H9 (cell line): ENCODE measurements at regions not wholly inside any gene's neighbourhood (a gene's known extent, or its start where the extent isn't known, plus 50 kb on each side); places are given as distances from the start of the nearest gene placed in this dataset.

ENCODE experiments used
- DNase-seq: peaks from one replicate; pipeline ENCODE4 v3.0.0-alpha.2; 2017
- H2AFZ ChIP-seq: one replicate; pipeline ENCODE4 v1.6.1; 2013; ENCODE audit warnings: mild to moderate bottlenecking, low read length, control low read depth, moderate library complexity
- H2AK5ac ChIP-seq: 2 replicates; pipeline ENCODE4 v1.6.1; 2013; ENCODE audit warnings: low read length, control low read depth, mixed read lengths; ENCODE audit not compliant: insufficient read length
- H2BK120ac ChIP-seq: one replicate; pipeline ENCODE4 v1.6.1; 2013; ENCODE audit warnings: low read depth, mild to moderate bottlenecking, low read length, control low read depth, inconsistent platforms; ENCODE audit not compliant: poor library complexity, severe bottlenecking
- H2BK12ac ChIP-seq: 2 replicates; pipeline ENCODE4 v1.6.1; 2013; ENCODE audit warnings: low read length, control low read depth, mixed read lengths, low read depth; ENCODE audit not compliant: insufficient read length
- H2BK15ac ChIP-seq: 2 replicates; pipeline ENCODE4 v1.6.1; 2013; ENCODE audit warnings: low read depth, low read length, control low read depth
- H2BK20ac ChIP-seq: one replicate; pipeline ENCODE4 v1.6.1; 2013; ENCODE audit warnings: low read depth, mild to moderate bottlenecking, low read length, control low read depth, inconsistent platforms; ENCODE audit not compliant: poor library complexity, severe bottlenecking
- H2BK5ac ChIP-seq: 2 replicates; pipeline ENCODE4 v1.6.1; 2013; ENCODE audit warnings: low read length, control low read depth, mixed read lengths; ENCODE audit not compliant: insufficient read length
- H3K14ac ChIP-seq: 2 replicates; pipeline ENCODE4 v1.6.1; 2013; ENCODE audit warnings: low read length, control low read depth; ENCODE audit not compliant: insufficient read depth
- H3K18ac ChIP-seq: 2 replicates; pipeline ENCODE4 v1.6.1; 2013; ENCODE audit warnings: low read depth, mild to moderate bottlenecking, mixed read lengths, low read length, control low read depth; ENCODE audit not compliant: insufficient read length
- H3K23ac ChIP-seq: 2 replicates; pipeline ENCODE4 v1.6.1; 2013; ENCODE audit warnings: low read length, control low read depth, mixed read lengths, low read depth; ENCODE audit not compliant: insufficient read length
- H3K23me2 ChIP-seq: 2 replicates; pipeline ENCODE4 v1.6.1; 2013; ENCODE audit warnings: low read depth, mild to moderate bottlenecking, mixed read lengths, low read length, control low read depth; ENCODE audit not compliant: insufficient read length, poor library complexity, severe bottlenecking
- H3K27ac ChIP-seq: 2 replicates; pipeline ENCODE4 v1.5.1; 2013; ENCODE audit warnings: low read length, control low read depth, mixed read lengths, low read depth; ENCODE audit not compliant: insufficient read length
- H3K27me3 ChIP-seq: 2 replicates; pipeline ENCODE4 v1.6.1; 2013; ENCODE audit warnings: low read length, control low read depth, inconsistent platforms; ENCODE audit not compliant: insufficient read depth
- H3K4ac ChIP-seq: 2 replicates; pipeline ENCODE4 v1.6.1; 2013; ENCODE audit warnings: low read depth, mild to moderate bottlenecking, control low read depth, inconsistent platforms, low read length, moderate library complexity
- H3K4me1 ChIP-seq: 2 replicates; pipeline ENCODE4 v1.6.1; 2013; ENCODE audit warnings: low read length, control low read depth, inconsistent platforms; ENCODE audit not compliant: insufficient read depth
- H3K4me2 ChIP-seq: 2 replicates; pipeline ENCODE4 v1.6.1; 2013; ENCODE audit warnings: low read length, control low read depth, mixed read lengths; ENCODE audit not compliant: insufficient read length, insufficient read depth
- H3K56ac ChIP-seq: 2 replicates; pipeline ENCODE4 v1.6.1; 2013; ENCODE audit warnings: low read depth, mild to moderate bottlenecking, mixed read lengths, low read length, control low read depth; ENCODE audit not compliant: insufficient read length
- H3K79me1 ChIP-seq: 2 replicates; pipeline ENCODE4 v1.6.1; 2013; ENCODE audit warnings: low read depth, mild to moderate bottlenecking, moderate library complexity, low read length, control low read depth, inconsistent platforms; ENCODE audit not compliant: insufficient read depth, poor library complexity, severe bottlenecking
- H3K79me2 ChIP-seq: 2 replicates; pipeline ENCODE4 v1.6.1; 2013; ENCODE audit warnings: low read length, control low read depth, inconsistent platforms; ENCODE audit not compliant: insufficient read depth
- H3K9ac ChIP-seq: 2 replicates; pipeline ENCODE4 v1.6.1; 2013; ENCODE audit warnings: low read length, control low read depth, mixed read lengths; ENCODE audit not compliant: insufficient read length; ENCODE audit errors: extremely low read depth
- H3K9me3 ChIP-seq: one replicate; pipeline ENCODE4 v1.6.1; 2013; ENCODE audit warnings: low read depth, low read length, inconsistent platforms; ENCODE audit not compliant: control insufficient read depth
- H3T11ph ChIP-seq: one replicate; pipeline ENCODE4 v1.6.1; 2013; ENCODE audit warnings: mild to moderate bottlenecking, low read length, control low read depth, inconsistent platforms
- H4K20me1 ChIP-seq: one replicate; pipeline ENCODE4 v1.6.1; 2013; ENCODE audit not compliant: control insufficient read depth, insufficient read length, insufficient read depth
- H4K5ac ChIP-seq: 2 replicates; pipeline ENCODE4 v1.6.1; 2013; ENCODE audit warnings: low read depth, mild to moderate bottlenecking, mixed read lengths, low read length, control low read depth; ENCODE audit not compliant: insufficient read length
- H4K8ac ChIP-seq: replicated peaks from 2 replicates; pipeline ENCODE4 v1.6.1; 2013; ENCODE audit warnings: low read length, control low read depth, mixed read lengths, low read depth; ENCODE audit not compliant: insufficient read length
- H4K91ac ChIP-seq: 2 replicates; pipeline ENCODE4 v1.6.1; 2013; ENCODE audit warnings: low read depth, mild to moderate bottlenecking, moderate library complexity, mixed read lengths, low read length, control low read depth; ENCODE audit not compliant: insufficient read length
- H3K27ac Mint-ChIP-seq, 3 experiments: 2 replicates in 2 of 3; 3 replicates in 1 of 3; pipeline ENCODE4 v1.8.0; 2020 to 2021; ENCODE audit warnings: mixed read lengths in 3 of 3, mild to moderate bottlenecking in 1 of 3, moderate library complexity in 1 of 3
- H3K27me3 Mint-ChIP-seq: 2 replicates; pipeline ENCODE4 v1.8.0; 2021; ENCODE audit warnings: low read depth, mild to moderate bottlenecking, moderate library complexity, mixed read lengths
- H3K36me3 Mint-ChIP-seq, 3 experiments: 2 replicates in 2 of 3; 3 replicates in 1 of 3; pipeline ENCODE4 v1.8.0; 2020 to 2021; ENCODE audit warnings: low read depth in 3 of 3, mixed read lengths in 3 of 3; ENCODE audit not compliant: insufficient read depth in 1 of 3
- H3K4me1 Mint-ChIP-seq, 2 experiments: 2 replicates each; pipeline ENCODE4 v1.8.0; 2020; ENCODE audit warnings: mixed read lengths in 2 of 2
- H3K4me3 Mint-ChIP-seq, 2 experiments: 2 replicates in 1 of 2; 3 replicates in 1 of 2; pipeline ENCODE4 v1.8.0; 2020 to 2021; ENCODE audit warnings: mild to moderate bottlenecking in 2 of 2, mixed read lengths in 2 of 2, moderate library complexity in 1 of 2
- H3K9me3 Mint-ChIP-seq, 2 experiments: 2 replicates in 1 of 2; 3 replicates in 1 of 2; pipeline ENCODE4 v1.8.0; 2020; ENCODE audit warnings: mild to moderate bottlenecking in 2 of 2, mixed read lengths in 2 of 2, moderate library complexity in 1 of 2
- CTCF ChIP-seq: fragments of 200-600 bp; sonication (generic); conservative IDR thresholded peaks from 3 replicates; pipeline ENCODE4 v1.8.0; 2021; ENCODE audit warnings: antibody characterized with exemption, mild to moderate bottlenecking
- WGBS: extraction: QIAGEN DNeasy Blood & Tissue Kit; methylation state at CpG from one replicate; pipeline ENCODE4 v1.1.7; 2013; ENCODE audit warnings: missing lambda C conversion rate, low lambda C conversion rate, mixed read lengths; ENCODE audit not compliant: insufficient read length; ENCODE audit errors: extremely low coverage; 5-methylcytosine and 5-hydroxymethylcytosine counted together

- H4K5ac ChIP-seq: no peak overlapping the region
- H3K23ac ChIP-seq: no peak overlapping the region
- H3K79me1 ChIP-seq: no peaks in the 10 kb centered on the region
- H3K18ac ChIP-seq: no peak overlapping the region
- no peak overlapping the region for H2AFZ ChIP-seq
- no peak overlapping the region for H3T11ph ChIP-seq
- H3K27me3 ChIP-seq: no peaks in the 10 kb centered on the region; the same call in 1 of the 2 replicates
- H3K27me3 Mint-ChIP-seq: no peaks in the 10 kb centered on the region
- no peak overlapping the region for H3K4me3 Mint-ChIP-seq
- H4K91ac ChIP-seq: no peak overlapping the region
- no peak overlapping the region for H3K27ac Mint-ChIP-seq
- H3K27ac ChIP-seq: no peak overlapping the region
- H2BK20ac ChIP-seq: no peak overlapping the region
- H3K14ac ChIP-seq: no peak overlapping the region
- no peak overlapping the region for H4K8ac ChIP-seq
- H3K23me2 ChIP-seq: no peaks in the 10 kb centered on the region
- H3K9ac ChIP-seq: no peak overlapping the region
- no peak overlapping the region for H3K56ac ChIP-seq
- no peak overlapping the region for H3K4ac ChIP-seq
- no peaks in the 10 kb centered on the region for H4K20me1 ChIP-seq
- H3K9me3 ChIP-seq: no peaks in the 10 kb centered on the region
- no peak overlapping the region for H2BK12ac ChIP-seq
- no peak for TF ChIP-seq CTCF
- DNase-seq: no peak
- H3K36me3 Mint-ChIP-seq: no peaks in the 10 kb centered on the region
- H3K9me3 Mint-ChIP-seq: no peaks in the 10 kb centered on the region
- no peak overlapping the region for H2BK5ac ChIP-seq
- H2AK5ac ChIP-seq: no peak overlapping the region
- no peak overlapping the region for H2BK15ac ChIP-seq
- H3K79me2 ChIP-seq: no peaks in the 10 kb centered on the region
- WGBS: no CpG with 5 or more reads among the region's 1 CpG
- 0 out of 4 replicates have a peak, but pooled peaks cover 0 to 6% of the 10 kb centered on the region in 2 experiments for H3K4me1 Mint-ChIP-seq
- H2BK120ac ChIP-seq: no peak overlapping the region
- H3K4me2 ChIP-seq: no peak overlapping the region
- no peaks in the 10 kb centered on the region; the same call in 1 of the 2 replicates for H3K4me1 ChIP-seq
Measured at GRCh38 chr7:46071601-46072000, 150.5 kb upstream of the IGFBP3 start.
